ENCODE measurements at regions not wholly inside any gene's neighbourhood (a gene's known extent, or its start where the extent isn't known, plus 50 kb on each side); places are given as distances from the start of the nearest gene placed in this dataset.

GRCh38 chr13:50670847-50671496 is 172.5 kb downstream of the DLEU7 start:
- Histone ChIP-seq H3K79me2 (ENCODE audit: insufficient read depth, low read length) (no peaks in the 10 kb centered on the region), H3K9me3 (ENCODE audit: insufficient read depth, low read length) (no peaks in the 10 kb centered on the region), H3F3A (ENCODE audit: insufficient read depth) (no peaks in the 10 kb centered on the region), H3K27ac (ENCODE audit: low read depth, low read length) (no peak overlapping the region), H3K9me2 (replicated peaks; ENCODE audit: insufficient read depth, low read length) (no peaks in the 10 kb centered on the region), H3K9ac (ENCODE audit: low read length) (no peak overlapping the region), H2AFZ (ENCODE audit: low read depth, low read length, severe bottlenecking) (no peak overlapping the region), H3K4me2 (ENCODE audit: low read depth, low read length, poor library complexity, severe bottlenecking) (no peak overlapping the region), H3K27me3 (ENCODE audit: low read length) (no peaks in the 10 kb centered on the region), H3K4me3 (ENCODE audit: insufficient read depth, low read length, poor library complexity, severe bottlenecking) (no peak overlapping the region), H3K36me3 (ENCODE audit: low read length) (no peaks in the 10 kb centered on the region), H4K20me1 (ENCODE audit: low read depth, low read length) (no peaks in the 10 kb centered on the region)
- TF ChIP-seq, protein P1, sequence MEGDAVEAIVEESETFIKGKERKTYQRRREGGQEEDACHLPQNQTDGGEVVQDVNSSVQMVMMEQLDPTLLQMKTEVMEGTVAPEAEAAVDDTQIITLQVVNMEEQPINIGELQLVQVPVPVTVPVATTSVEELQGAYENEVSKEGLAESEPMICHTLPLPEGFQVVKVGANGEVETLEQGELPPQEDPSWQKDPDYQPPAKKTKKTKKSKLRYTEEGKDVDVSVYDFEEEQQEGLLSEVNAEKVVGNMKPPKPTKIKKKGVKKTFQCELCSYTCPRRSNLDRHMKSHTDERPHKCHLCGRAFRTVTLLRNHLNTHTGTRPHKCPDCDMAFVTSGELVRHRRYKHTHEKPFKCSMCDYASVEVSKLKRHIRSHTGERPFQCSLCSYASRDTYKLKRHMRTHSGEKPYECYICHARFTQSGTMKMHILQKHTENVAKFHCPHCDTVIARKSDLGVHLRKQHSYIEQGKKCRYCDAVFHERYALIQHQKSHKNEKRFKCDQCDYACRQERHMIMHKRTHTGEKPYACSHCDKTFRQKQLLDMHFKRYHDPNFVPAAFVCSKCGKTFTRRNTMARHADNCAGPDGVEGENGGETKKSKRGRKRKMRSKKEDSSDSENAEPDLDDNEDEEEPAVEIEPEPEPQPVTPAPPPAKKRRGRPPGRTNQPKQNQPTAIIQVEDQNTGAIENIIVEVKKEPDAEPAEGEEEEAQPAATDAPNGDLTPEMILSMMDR (IDR thresholded peaks at IDR 0.05; ENCODE audit: insufficient read depth, low read length, poor library complexity, severe bottlenecking) = no peak
- no peak for TF ChIP-seq EZH2phosphoT487 (conservative IDR thresholded peaks at IDR 0.05; ENCODE audit: low read length)

GRCh38 chr13:50671497-50671850 is 172.0 kb downstream of the DLEU7 start:
- Histone ChIP-seq H3K79me2 (ENCODE audit: insufficient read depth, low read length) (no peaks in the 10 kb centered on the region), H3K9me3 (ENCODE audit: insufficient read depth, low read length) (no peaks in the 10 kb centered on the region), H3K36me3 (ENCODE audit: low read length) (no peaks in the 10 kb centered on the region), H3K9me2 (replicated peaks; ENCODE audit: insufficient read depth, low read length) (no peaks in the 10 kb centered on the region), H3K4me3 (ENCODE audit: insufficient read depth, low read length, poor library complexity, severe bottlenecking) (no peak overlapping the region), H3K27me3 (ENCODE audit: low read length) (no peaks in the 10 kb centered on the region), H2AFZ (ENCODE audit: low read depth, low read length, severe bottlenecking) (no peak overlapping the region), H3K9ac (ENCODE audit: low read length) (no peak overlapping the region), H4K20me1 (ENCODE audit: low read depth, low read length) (no peaks in the 10 kb centered on the region), H3K27ac (ENCODE audit: low read depth, low read length) (no peak overlapping the region), H3F3A (ENCODE audit: insufficient read depth) (no peaks in the 10 kb centered on the region), H3K4me2 (ENCODE audit: low read depth, low read length, poor library complexity, severe bottlenecking) (no peak overlapping the region)
- no peak for TF ChIP-seq EZH2phosphoT487 (conservative IDR thresholded peaks at IDR 0.05; ENCODE audit: low read length)
- TF ChIP-seq, protein P1 (IDR thresholded peaks at IDR 0.05; ENCODE audit: insufficient read depth, low read length, poor library complexity, severe bottlenecking) = no peak

DNA sequence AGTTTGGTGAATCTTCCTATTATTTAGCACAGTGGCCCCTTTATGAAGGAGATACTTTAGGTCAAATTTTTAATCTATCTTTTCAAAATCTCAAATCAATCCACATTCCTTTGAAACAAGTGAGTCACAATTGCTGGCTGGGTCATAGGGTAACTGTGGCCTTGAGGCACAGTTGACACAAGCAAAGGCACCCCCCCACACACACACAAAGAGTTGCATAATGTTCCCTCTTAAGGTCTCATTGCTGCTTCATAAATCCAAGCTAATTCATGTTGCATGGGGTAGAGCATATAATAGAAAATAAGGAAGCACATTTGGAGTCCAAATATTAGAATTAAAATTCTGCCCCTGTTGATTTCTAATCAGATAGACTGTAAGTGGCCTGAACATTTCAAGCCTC is 171.5 kb downstream of the DLEU7 start:
- no peaks in the 10 kb centered on the region for H4K20me1 ChIP-seq (ENCODE audit: low read depth, low read length)
- no peaks in the 10 kb centered on the region for H3K27me3 ChIP-seq (ENCODE audit: low read length)
- TF ChIP-seq EZH2phosphoT487 (conservative IDR thresholded peaks at IDR 0.05; ENCODE audit: low read length) = no peak
- TF ChIP-seq, protein P1 (IDR thresholded peaks at IDR 0.05; ENCODE audit: insufficient read depth, low read length, poor library complexity, severe bottlenecking) = no peak
- H3K9ac ChIP-seq (ENCODE audit: low read length) = no peak overlapping the region
- H3K4me3 ChIP-seq (ENCODE audit: insufficient read depth, low read length, poor library complexity, severe bottlenecking) = no peak overlapping the region
- H3K4me2 ChIP-seq (ENCODE audit: low read depth, low read length, poor library complexity, severe bottlenecking) = no peak overlapping the region
- H3K9me2 ChIP-seq (replicated peaks; ENCODE audit: insufficient read depth, low read length) = no peaks in the 10 kb centered on the region
- H3F3A ChIP-seq (ENCODE audit: insufficient read depth) = no peaks in the 10 kb centered on the region
- no peaks in the 10 kb centered on the region for H3K79me2 ChIP-seq (ENCODE audit: insufficient read depth, low read length)
- H2AFZ ChIP-seq (ENCODE audit: low read depth, low read length, severe bottlenecking) = no peak overlapping the region
- no peak overlapping the region for H3K27ac ChIP-seq (ENCODE audit: low read depth, low read length)
- no peaks in the 10 kb centered on the region for H3K36me3 ChIP-seq (ENCODE audit: low read length)
- no peaks in the 10 kb centered on the region for H3K9me3 ChIP-seq (ENCODE audit: insufficient read depth, low read length)

Data from SU-DHL-6 (cell line).